WTC11 (cell line): ENCODE measurements at regions not wholly inside any gene's neighbourhood (a gene's known extent, or its start where the extent isn't known, plus 50 kb on each side); places are given as distances from the start of the nearest gene placed in this dataset.

Source experiments
- ELF4 ChIP-seq: sonication (generic); formaldehyde crosslinking; IDR thresholded peaks from 2 replicates; pipeline ENCODE4 v1.8.1; 2022; ENCODE audit warnings: low read depth, mild to moderate bottlenecking, moderate library complexity, missing genetic modification reagents
- NFYB ChIP-seq: sonication (generic); formaldehyde crosslinking; conservative IDR thresholded peaks from 2 replicates; pipeline ENCODE4 v1.8.0; 2022; ENCODE audit warnings: low read depth, missing genetic modification reagents
- TEAD1 ChIP-seq: sonication (generic); formaldehyde crosslinking; IDR thresholded peaks from 2 replicates; pipeline ENCODE4 v1.8.0; 2022; ENCODE audit warnings: mild to moderate bottlenecking, missing genetic modification reagents
- TF ChIP-seq, protein P1 (sequence below): fragments of 200-600 bp; IDR thresholded peaks from 2 replicates; pipeline ENCODE4 v1.8.0; 2022; ENCODE audit warnings: antibody characterized with exemption

DNA sequence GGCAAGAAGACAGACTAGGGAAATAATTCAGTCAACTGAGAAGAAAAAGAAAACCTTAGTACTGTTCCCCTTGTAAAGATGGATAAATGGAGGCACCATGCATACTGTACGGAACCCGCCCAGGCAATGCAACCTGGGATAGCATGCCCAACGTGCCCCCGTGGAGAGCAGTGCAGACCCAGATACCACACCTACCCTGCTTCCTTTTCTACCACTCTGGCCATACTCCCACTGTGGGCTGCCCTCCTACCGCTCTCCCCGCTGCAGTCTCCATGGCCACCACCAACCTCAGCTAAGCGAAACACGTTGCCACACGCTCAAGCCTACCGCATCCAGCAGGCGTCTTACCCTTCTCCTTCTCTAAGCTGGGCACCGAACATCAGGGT is 117.4 kb upstream of the SERPIND1 start:
- no peak for TF ChIP-seq NFYB (CRISPR knock-in tag)
- no peak for TF ChIP-seq ELF4 (CRISPR knock-in tag)
- no peak for TF ChIP-seq TEAD1 (CRISPR knock-in tag)
- TF ChIP-seq, protein P1, sequence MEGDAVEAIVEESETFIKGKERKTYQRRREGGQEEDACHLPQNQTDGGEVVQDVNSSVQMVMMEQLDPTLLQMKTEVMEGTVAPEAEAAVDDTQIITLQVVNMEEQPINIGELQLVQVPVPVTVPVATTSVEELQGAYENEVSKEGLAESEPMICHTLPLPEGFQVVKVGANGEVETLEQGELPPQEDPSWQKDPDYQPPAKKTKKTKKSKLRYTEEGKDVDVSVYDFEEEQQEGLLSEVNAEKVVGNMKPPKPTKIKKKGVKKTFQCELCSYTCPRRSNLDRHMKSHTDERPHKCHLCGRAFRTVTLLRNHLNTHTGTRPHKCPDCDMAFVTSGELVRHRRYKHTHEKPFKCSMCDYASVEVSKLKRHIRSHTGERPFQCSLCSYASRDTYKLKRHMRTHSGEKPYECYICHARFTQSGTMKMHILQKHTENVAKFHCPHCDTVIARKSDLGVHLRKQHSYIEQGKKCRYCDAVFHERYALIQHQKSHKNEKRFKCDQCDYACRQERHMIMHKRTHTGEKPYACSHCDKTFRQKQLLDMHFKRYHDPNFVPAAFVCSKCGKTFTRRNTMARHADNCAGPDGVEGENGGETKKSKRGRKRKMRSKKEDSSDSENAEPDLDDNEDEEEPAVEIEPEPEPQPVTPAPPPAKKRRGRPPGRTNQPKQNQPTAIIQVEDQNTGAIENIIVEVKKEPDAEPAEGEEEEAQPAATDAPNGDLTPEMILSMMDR = no peak
